ENCODE measurements at regions not wholly inside any gene's neighbourhood (a gene's known extent, or its start where the extent isn't known, plus 50 kb on each side); places are given as distances from the start of the nearest gene placed in this dataset.

DNA sequence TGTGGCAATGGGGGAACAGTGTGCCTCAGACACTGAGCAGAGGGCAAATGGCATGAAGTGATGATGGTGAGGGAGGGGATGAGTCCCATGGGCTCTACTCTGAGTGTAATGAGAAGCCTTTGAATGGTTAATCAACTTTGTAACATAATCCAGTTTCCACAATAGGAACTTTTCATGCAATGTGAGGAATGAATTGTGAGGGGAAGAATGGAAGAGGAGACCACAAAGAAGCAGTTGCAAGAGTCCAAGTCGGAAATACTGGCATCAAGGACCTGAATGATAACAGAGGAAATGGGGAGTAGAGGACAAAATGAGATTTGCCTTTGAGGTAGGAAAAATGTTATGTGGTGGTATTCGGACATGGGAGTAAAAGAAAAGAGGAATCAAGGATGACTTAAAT, 476.9 kb upstream of the PRICKLE1 start:
- H3K4me2 ChIP-seq (ENCODE audit: low read depth, low read length, poor library complexity, severe bottlenecking) = no peak overlapping the region
- no peak overlapping the region for H3K4me3 ChIP-seq (ENCODE audit: low read length, poor library complexity, severe bottlenecking)

DNA sequence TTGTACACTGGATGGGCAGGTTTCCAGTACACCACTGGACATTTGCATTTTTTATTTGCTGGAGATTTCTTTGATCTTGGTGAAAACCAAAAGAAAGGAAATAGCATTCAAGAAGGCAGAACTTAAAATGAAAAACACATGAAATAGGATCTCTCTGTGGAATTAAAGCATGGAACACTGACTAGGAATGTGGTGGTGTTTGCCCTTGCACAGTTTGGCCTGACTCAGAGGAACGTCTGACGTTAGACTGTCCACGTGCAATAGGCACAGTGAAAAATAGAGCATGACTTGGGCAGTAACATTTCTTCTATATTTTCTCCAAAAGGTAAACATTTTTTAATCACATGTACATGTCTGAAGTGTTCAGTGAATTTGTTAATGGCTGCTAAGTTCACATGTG, 474.1 kb upstream of the PRICKLE1 start:
- no peaks in the 10 kb centered on the region for H3K4me1 ChIP-seq (ENCODE audit: insufficient read depth, low read length, poor library complexity, severe bottlenecking)
- H3F3A ChIP-seq (ENCODE audit: low read depth) = no peaks in the 10 kb centered on the region
- TF ChIP-seq EZH2phosphoT487 (IDR thresholded peaks at IDR 0.05; ENCODE audit: borderline replicate concordance) = no peak
- TF ChIP-seq, protein P1, sequence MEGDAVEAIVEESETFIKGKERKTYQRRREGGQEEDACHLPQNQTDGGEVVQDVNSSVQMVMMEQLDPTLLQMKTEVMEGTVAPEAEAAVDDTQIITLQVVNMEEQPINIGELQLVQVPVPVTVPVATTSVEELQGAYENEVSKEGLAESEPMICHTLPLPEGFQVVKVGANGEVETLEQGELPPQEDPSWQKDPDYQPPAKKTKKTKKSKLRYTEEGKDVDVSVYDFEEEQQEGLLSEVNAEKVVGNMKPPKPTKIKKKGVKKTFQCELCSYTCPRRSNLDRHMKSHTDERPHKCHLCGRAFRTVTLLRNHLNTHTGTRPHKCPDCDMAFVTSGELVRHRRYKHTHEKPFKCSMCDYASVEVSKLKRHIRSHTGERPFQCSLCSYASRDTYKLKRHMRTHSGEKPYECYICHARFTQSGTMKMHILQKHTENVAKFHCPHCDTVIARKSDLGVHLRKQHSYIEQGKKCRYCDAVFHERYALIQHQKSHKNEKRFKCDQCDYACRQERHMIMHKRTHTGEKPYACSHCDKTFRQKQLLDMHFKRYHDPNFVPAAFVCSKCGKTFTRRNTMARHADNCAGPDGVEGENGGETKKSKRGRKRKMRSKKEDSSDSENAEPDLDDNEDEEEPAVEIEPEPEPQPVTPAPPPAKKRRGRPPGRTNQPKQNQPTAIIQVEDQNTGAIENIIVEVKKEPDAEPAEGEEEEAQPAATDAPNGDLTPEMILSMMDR (conservative IDR thresholded peaks at IDR 0.05; ENCODE audit: low read length) = no peak

More for the DNA sequence above, 476.9 kb upstream of the PRICKLE1 start:
- Histone ChIP-seq H3F3A (ENCODE audit: low read depth) (no peaks in the 10 kb centered on the region), H3K4me1 (ENCODE audit: insufficient read depth, low read length, poor library complexity, severe bottlenecking) (no peaks in the 10 kb centered on the region), H2AFZ (ENCODE audit: low read length) (no peak overlapping the region), H3K9me2 (replicated peaks; ENCODE audit: low read depth, low read length) (no peaks in the 10 kb centered on the region), H3K9ac (ENCODE audit: low read depth, low read length, poor library complexity, severe bottlenecking) (no peak overlapping the region), H3K36me3 (ENCODE audit: insufficient read depth, low read length) (no peaks in the 10 kb centered on the region), H4K20me1 (ENCODE audit: insufficient read depth, low read length, poor library complexity, severe bottlenecking) (no peaks in the 10 kb centered on the region), H3K9me3 (ENCODE audit: insufficient read depth, low read depth, low read length) (no peaks in the 10 kb centered on the region), H3K79me2 (ENCODE audit: insufficient read depth, low read length) (no peaks in the 10 kb centered on the region), H3K27me3 (ENCODE audit: insufficient read depth, low read length, poor library complexity, severe bottlenecking) (no peaks in the 10 kb centered on the region)
- no peak for TF ChIP-seq EZH2phosphoT487 (IDR thresholded peaks at IDR 0.05; ENCODE audit: borderline replicate concordance)
- TF ChIP-seq, protein P1 (conservative IDR thresholded peaks at IDR 0.05; ENCODE audit: low read length) = no peak

DNA sequence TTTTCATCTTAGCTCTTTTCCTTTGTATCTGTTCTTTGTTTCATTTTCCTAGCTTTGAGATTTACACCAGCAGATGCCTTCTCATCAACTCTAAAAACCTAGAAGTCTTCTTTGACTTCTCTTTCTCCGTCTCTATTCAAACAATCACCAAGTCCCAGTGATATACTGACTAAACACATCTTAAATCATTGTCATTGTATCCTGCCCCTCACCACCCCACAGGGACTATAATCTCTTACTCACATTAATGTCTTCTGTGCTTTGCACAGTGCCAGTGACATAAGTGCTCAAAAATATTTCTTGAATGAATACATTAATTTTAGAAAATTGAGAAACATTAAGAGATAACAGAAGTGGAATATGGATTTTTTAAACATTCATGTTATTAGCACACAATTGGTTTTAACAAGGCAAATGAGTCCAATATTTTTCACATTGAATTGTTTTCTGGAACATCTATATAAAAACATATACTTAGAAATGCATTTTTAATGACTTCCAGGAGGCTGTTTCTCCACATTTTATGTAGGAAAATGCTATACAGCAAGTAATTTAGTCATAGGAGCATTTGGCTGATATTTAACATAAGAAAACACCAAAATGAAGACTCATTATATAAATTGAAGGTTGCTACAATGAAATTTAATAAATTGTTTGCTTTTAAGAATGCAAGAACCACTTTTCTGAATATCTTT, 472.8 kb upstream of the PRICKLE1 start:
- no peaks in the 10 kb centered on the region for H3K27me3 ChIP-seq (ENCODE audit: insufficient read depth, low read length, poor library complexity, severe bottlenecking)
- H2AFZ ChIP-seq (ENCODE audit: low read length) = no peak overlapping the region
- no peak overlapping the region for H3K9ac ChIP-seq (ENCODE audit: low read depth, low read length, poor library complexity, severe bottlenecking)
- no peaks in the 10 kb centered on the region for H3F3A ChIP-seq (ENCODE audit: low read depth)
- no peak overlapping the region for H3K4me2 ChIP-seq (ENCODE audit: low read depth, low read length, poor library complexity, severe bottlenecking)
- no peaks in the 10 kb centered on the region for H3K79me2 ChIP-seq (ENCODE audit: insufficient read depth, low read length)
- no peaks in the 10 kb centered on the region for H3K36me3 ChIP-seq (ENCODE audit: insufficient read depth, low read length)
- H3K4me3 ChIP-seq (ENCODE audit: low read length, poor library complexity, severe bottlenecking) = no peak overlapping the region
- no peak for TF ChIP-seq EZH2phosphoT487 (IDR thresholded peaks at IDR 0.05; ENCODE audit: borderline replicate concordance)
- TF ChIP-seq, protein P1 (conservative IDR thresholded peaks at IDR 0.05; ENCODE audit: low read length) = no peak
- H3K4me1 ChIP-seq (ENCODE audit: insufficient read depth, low read length, poor library complexity, severe bottlenecking) = no peaks in the 10 kb centered on the region
- H3K9me3 ChIP-seq (ENCODE audit: insufficient read depth, low read depth, low read length) = no peaks in the 10 kb centered on the region
- no peaks in the 10 kb centered on the region for H4K20me1 ChIP-seq (ENCODE audit: insufficient read depth, low read length, poor library complexity, severe bottlenecking)
- no peaks in the 10 kb centered on the region for H3K9me2 ChIP-seq (replicated peaks; ENCODE audit: low read depth, low read length)

More for the DNA sequence above, 474.1 kb upstream of the PRICKLE1 start:
- no peaks in the 10 kb centered on the region for H3K9me3 ChIP-seq (ENCODE audit: insufficient read depth, low read depth, low read length)
- H3K36me3 ChIP-seq (ENCODE audit: insufficient read depth, low read length) = no peaks in the 10 kb centered on the region
- no peak overlapping the region for H3K9ac ChIP-seq (ENCODE audit: low read depth, low read length, poor library complexity, severe bottlenecking)
- no peaks in the 10 kb centered on the region for H4K20me1 ChIP-seq (ENCODE audit: insufficient read depth, low read length, poor library complexity, severe bottlenecking)
- H3K79me2 ChIP-seq (ENCODE audit: insufficient read depth, low read length) = no peaks in the 10 kb centered on the region
- H3K4me3 ChIP-seq (ENCODE audit: low read length, poor library complexity, severe bottlenecking) = no peak overlapping the region
- no peaks in the 10 kb centered on the region for H3K9me2 ChIP-seq (replicated peaks; ENCODE audit: low read depth, low read length)
- H3K4me2 ChIP-seq (ENCODE audit: low read depth, low read length, poor library complexity, severe bottlenecking) = no peak overlapping the region
- no peak overlapping the region for H2AFZ ChIP-seq (ENCODE audit: low read length)
- H3K27me3 ChIP-seq (ENCODE audit: insufficient read depth, low read length, poor library complexity, severe bottlenecking) = no peaks in the 10 kb centered on the region
